ENCODE measurements at regions not wholly inside any gene's neighbourhood (a gene's known extent, or its start where the extent isn't known, plus 50 kb on each side); places are given as distances from the start of the nearest gene placed in this dataset.
A peak's percentile ranks its signal among the peaks of the same experiment; 100 is the strongest.
"Not testable (repeated sequence)": the region's sequence is repeated elsewhere in the genome, so short reads cannot be mapped to it uniquely, and the experiment has no call there.

DNA sequence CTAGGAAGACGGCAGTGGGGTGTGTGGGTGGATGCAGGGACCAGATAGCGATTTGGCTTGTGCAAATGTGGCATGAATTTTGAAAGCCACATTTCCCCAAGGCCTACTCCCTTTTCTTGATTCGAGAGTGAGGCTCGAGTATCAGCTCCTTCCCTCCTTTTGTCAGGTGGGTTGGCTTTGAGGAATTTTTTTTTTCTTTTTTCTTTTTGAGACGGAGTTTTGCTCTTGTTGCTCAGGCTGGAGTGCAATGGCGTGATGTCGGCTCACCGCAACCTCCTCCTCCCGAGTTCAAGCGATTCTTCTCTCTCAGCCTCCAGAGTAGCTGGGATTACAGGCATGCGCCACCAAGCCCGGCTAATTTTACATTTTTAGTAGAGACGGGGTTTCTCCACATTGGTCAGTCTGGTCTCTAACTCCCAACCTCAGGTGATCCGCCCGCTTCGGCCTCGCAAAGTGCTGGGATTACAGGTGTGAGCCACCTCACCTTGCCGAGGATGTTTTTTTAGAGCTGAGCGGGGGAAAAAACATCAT is 335.0 kb downstream of the SRGAP2C start:
- Histone ChIP-seq H3K27me3 (ENCODE audit: control insufficient read depth, insufficient read depth, low read length) (peaks cover 13% of the 10 kb centered on the region), H3K4me2 (ENCODE audit: low read length) (peak overlapping the region; percentile 88), H3K4me3 (ENCODE audit: low read length) (peak overlapping the region; percentile 75), H3K9ac (ENCODE audit: low read depth, low read length) (peak overlapping the region; percentile 50)
- H3K36me3 ChIP-seq (ENCODE audit: insufficient read depth, low read length); H3K4me1 ChIP-seq (ENCODE audit: control insufficient read depth, insufficient read depth, low read length); H3K9me3 ChIP-seq (replicated peaks; ENCODE audit: low read length): not testable (repeated sequence)

DNA sequence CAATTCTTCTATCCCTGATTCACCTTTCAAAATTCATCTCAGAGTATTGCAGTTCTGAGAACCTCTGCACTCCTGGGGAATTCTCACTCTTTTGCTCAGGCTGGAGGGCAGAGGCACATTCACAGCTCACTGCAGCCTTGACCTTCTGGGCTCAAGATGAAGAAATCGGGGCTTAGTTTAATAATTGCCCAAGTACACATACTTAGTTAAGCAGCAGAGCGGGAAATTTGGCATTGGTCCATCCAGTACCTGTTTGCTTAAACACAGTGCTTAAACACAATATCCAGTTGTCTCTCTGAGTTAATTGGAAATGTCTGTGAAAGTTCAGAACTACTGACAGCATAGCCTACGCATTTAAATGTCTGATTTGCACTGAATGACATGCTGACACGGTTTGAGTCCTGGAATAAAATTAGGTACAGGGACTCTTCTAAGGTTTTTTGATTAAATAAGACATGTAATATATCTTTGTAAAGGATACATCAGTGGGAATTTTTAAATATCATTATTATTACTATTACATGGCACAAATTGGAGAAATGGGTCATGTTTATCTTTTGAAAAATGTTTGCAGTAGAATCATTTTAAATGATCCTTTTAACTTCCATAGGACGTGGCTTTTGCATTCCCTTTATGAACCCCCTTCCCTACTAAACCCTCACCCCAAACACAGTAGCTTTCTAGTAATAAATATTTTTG is 337.4 kb downstream of the SRGAP2C start:
- H3K4me2 ChIP-seq (ENCODE audit: low read length): no peak overlapping the region
- no peaks in the 10 kb centered on the region for H3K9me3 ChIP-seq (replicated peaks; ENCODE audit: low read length)
- H3K4me3 ChIP-seq (ENCODE audit: low read length): no peak overlapping the region
- no peak overlapping the region for H3K9ac ChIP-seq (ENCODE audit: low read depth, low read length)
- no peaks in the 10 kb centered on the region for H3K36me3 ChIP-seq (ENCODE audit: insufficient read depth, low read length)
- H3K4me1 ChIP-seq (ENCODE audit: control insufficient read depth, insufficient read depth, low read length): no peaks in the 10 kb centered on the region
- H3K27me3 ChIP-seq (ENCODE audit: control insufficient read depth, insufficient read depth, low read length): peaks cover 13% of the 10 kb centered on the region

DNA sequence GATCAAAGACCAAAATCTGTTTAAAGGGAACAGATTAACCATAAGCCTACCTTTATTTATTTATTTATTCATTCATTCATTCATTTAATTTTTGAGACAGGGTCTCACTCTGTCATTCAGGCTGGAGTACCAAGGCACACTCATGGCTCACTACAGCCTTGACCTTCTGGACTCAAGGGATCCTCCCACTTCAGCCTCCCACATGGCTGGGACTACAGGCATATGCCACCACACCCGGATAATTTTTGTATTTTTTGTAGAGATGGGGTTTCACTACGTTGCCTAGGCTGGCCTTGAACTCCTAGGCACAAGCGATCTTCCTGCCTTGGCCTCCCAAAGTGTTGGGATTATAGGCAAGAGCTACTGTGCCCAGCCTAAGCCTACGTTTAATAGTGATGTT is 338.3 kb downstream of the SRGAP2C start:
- H3K27me3 ChIP-seq (ENCODE audit: control insufficient read depth, insufficient read depth, low read length); H3K4me3 ChIP-seq (ENCODE audit: low read length); H3K9ac ChIP-seq (ENCODE audit: low read depth, low read length); H3K4me2 ChIP-seq (ENCODE audit: low read length); H3K9me3 ChIP-seq (replicated peaks; ENCODE audit: low read length); H3K4me1 ChIP-seq (ENCODE audit: control insufficient read depth, insufficient read depth, low read length); H3K36me3 ChIP-seq (ENCODE audit: insufficient read depth, low read length): not testable (repeated sequence)

DNA sequence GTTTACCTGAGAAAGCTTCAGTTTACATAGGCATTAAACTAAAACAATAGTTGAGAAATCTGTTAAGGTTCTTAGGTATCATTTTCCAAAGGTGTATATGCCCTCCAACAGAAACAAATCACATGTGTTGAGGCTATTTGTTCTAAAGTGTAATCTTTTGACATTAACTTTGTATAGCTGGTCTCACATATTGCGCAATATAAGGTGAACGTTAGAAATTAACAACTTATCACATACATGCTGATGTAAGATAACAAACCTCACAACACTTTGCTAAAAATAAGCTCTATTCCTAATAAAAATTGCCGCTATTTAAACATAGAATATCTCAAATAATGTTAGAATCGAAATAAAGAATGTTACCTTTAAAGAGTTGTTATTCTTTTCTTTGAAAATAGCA is 340.6 kb downstream of the SRGAP2C start:
- no peaks in the 10 kb centered on the region for H3K36me3 ChIP-seq (ENCODE audit: insufficient read depth, low read length)
- H3K9ac ChIP-seq (ENCODE audit: low read depth, low read length): no peak overlapping the region
- peaks cover 9% of the 10 kb centered on the region for H3K4me1 ChIP-seq (ENCODE audit: control insufficient read depth, insufficient read depth, low read length)
- no peak overlapping the region for H3K4me3 ChIP-seq (ENCODE audit: low read length)
- no peaks in the 10 kb centered on the region for H3K27me3 ChIP-seq (ENCODE audit: control insufficient read depth, insufficient read depth, low read length)
- no peaks in the 10 kb centered on the region for H3K9me3 ChIP-seq (replicated peaks; ENCODE audit: low read length)
- H3K4me2 ChIP-seq (ENCODE audit: low read length): no peak overlapping the region

DNA sequence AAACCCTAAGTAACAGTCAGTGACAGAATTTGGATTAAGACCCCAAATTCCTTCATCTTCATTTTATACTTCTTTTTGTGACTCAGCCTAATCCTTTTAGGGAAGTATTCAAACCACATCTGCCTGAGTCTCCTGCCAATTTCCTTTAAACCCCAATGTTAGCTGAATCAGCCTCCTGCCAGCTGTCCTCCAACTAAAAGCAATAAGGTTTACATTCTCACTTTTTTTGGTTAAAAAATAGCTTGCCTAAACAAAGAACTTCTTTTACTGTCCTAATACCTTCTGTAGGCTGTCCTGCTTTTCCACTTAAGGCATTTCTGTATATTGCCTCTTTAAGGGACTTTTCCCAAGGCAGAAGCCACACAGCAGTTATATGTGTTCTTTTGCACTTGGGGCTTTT is 344.2 kb downstream of the SRGAP2C start:
- H3K4me2 ChIP-seq (ENCODE audit: low read length); H3K4me3 ChIP-seq (ENCODE audit: low read length); H3K9me3 ChIP-seq (replicated peaks; ENCODE audit: low read length); H3K4me1 ChIP-seq (ENCODE audit: control insufficient read depth, insufficient read depth, low read length); H3K9ac ChIP-seq (ENCODE audit: low read depth, low read length); H3K27me3 ChIP-seq (ENCODE audit: control insufficient read depth, insufficient read depth, low read length); H3K36me3 ChIP-seq (ENCODE audit: insufficient read depth, low read length): not testable (repeated sequence)

DNA sequence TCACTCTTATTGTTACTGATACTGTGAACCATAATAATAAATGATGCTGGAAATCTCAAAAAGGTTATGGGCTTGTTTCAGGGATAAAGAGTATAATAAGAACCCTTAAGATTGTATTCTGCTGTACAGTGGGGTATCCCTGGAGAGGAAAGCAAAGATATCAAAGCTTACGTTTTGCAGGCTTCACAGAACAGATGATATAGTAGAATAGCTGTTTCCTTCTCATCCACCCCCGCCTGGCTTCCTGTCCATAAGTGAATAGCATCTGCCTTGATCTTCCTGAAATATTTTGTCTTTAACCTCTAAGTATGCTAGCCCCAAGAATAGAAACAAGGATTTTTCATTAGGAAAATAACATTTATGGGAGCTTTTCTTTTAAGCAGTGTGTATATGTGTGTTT is 345.3 kb downstream of the SRGAP2C start:
- not testable (repeated sequence) for H3K4me2 ChIP-seq (ENCODE audit: low read length); H3K9me3 ChIP-seq (replicated peaks; ENCODE audit: low read length); H3K4me3 ChIP-seq (ENCODE audit: low read length); H3K9ac ChIP-seq (ENCODE audit: low read depth, low read length); H3K27me3 ChIP-seq (ENCODE audit: control insufficient read depth, insufficient read depth, low read length); H3K4me1 ChIP-seq (ENCODE audit: control insufficient read depth, insufficient read depth, low read length); H3K36me3 ChIP-seq (ENCODE audit: insufficient read depth, low read length)

DNA sequence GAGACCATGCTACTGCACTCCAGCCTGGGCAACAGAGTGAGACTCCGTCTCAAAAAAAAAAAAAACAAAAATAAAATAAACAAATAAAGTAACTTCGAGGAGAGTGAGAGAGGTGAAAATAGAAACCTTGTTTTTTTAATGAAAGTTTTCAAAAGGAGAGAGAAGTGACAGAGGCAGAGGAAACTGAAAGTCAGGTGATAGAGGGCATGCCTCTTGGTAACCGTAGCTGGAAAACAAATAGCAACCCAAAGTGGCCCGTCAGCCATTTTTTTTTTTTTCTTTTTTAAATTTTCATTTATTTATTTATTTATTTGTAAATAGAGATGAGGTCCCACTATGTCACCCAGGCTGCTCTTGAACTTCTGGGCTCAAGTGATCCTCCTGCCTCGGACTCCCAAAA is 347.0 kb downstream of the SRGAP2C start:
- H3K9ac ChIP-seq (ENCODE audit: low read depth, low read length); H3K27me3 ChIP-seq (ENCODE audit: control insufficient read depth, insufficient read depth, low read length); H3K4me1 ChIP-seq (ENCODE audit: control insufficient read depth, insufficient read depth, low read length); H3K36me3 ChIP-seq (ENCODE audit: insufficient read depth, low read length); H3K4me2 ChIP-seq (ENCODE audit: low read length); H3K9me3 ChIP-seq (replicated peaks; ENCODE audit: low read length); H3K4me3 ChIP-seq (ENCODE audit: low read length): not testable (repeated sequence)

DNA sequence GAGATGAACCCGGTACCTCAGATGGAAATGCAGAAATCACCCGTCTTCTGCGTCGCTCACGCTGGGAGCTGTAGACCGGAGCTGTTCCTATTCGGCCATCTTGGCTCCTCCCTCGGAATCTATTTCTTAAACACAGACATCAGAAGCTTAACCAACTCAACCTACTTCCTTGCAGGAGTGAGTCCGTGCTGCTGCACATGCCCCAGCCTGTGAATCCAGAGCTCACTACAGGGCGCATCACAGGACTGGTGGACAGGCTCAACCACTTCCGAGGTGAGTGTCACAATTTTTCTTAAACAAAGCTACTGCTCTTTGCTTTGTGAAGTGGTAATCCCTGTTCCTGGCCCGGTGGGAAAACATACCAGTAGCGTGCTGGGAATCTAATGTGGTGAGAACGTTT is 353.4 kb downstream of the SRGAP2C start:
- not testable (repeated sequence) for H3K9ac ChIP-seq (ENCODE audit: low read depth, low read length); H3K4me1 ChIP-seq (ENCODE audit: control insufficient read depth, insufficient read depth, low read length); H3K4me2 ChIP-seq (ENCODE audit: low read length); H3K36me3 ChIP-seq (ENCODE audit: insufficient read depth, low read length); H3K9me3 ChIP-seq (replicated peaks; ENCODE audit: low read length); H3K4me3 ChIP-seq (ENCODE audit: low read length); H3K27me3 ChIP-seq (ENCODE audit: control insufficient read depth, insufficient read depth, low read length)

DNA sequence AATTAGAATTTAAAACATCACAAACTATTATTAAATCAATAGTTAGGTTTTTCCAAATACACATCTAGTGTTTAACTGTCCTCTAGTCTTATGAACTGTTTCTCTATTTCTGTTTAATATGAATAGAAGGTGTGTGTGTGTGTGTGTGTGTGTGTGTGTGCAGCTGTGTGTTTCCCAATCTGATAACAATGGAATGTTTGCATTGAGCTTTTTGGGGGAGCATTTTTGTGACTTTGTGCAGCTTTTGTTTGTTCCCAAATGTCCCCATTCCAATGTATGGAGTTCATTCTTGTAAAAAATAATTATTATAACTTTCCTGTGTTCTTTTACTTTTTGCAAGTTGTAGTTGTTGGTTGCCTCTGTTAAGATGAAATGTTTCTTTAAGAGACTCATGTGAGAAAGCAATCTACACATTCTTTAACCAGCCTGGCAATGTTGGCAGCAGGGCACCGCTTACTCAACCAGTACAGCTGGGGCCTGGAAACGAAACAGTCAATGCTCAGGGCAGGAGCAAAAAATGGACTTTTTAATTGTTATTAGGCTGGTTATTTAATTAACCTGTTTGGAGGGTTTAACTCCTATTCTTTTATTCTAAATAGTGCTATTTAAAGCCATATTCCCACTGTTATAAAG is 354.3 kb downstream of the SRGAP2C start:
- Histone ChIP-seq H3K4me2 (ENCODE audit: low read length) (no peak overlapping the region), H3K9me3 (replicated peaks; ENCODE audit: low read length) (no peaks in the 10 kb centered on the region), H3K4me3 (ENCODE audit: low read length) (no peak overlapping the region), H3K36me3 (ENCODE audit: insufficient read depth, low read length) (no peaks in the 10 kb centered on the region), H3K9ac (ENCODE audit: low read depth, low read length) (no peak overlapping the region), H3K4me1 (ENCODE audit: control insufficient read depth, insufficient read depth, low read length) (peaks cover 8% of the 10 kb centered on the region), H3K27me3 (ENCODE audit: control insufficient read depth, insufficient read depth, low read length) (no peaks in the 10 kb centered on the region)

DNA sequence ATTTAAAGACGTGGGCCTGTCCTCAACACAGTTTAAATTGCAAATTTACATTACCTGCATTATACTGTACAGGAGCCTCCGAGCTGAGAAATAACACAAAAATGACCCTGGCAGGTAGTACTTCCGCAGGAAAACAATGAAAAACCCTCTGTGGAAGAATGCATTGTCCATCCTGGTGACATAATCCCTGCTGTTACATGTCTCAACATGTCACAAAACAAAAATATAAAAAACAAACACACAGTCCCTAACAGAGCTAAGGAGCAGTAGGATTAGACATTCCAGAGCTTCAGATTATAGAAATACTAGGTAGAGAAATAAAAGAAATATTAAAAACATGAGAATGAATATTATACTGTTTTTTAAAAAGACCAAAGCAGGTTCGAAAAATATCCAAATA is 359.2 kb downstream of the SRGAP2C start:
- H3K4me3 ChIP-seq (ENCODE audit: low read length); H3K27me3 ChIP-seq (ENCODE audit: control insufficient read depth, insufficient read depth, low read length); H3K36me3 ChIP-seq (ENCODE audit: insufficient read depth, low read length); H3K4me2 ChIP-seq (ENCODE audit: low read length); H3K9me3 ChIP-seq (replicated peaks; ENCODE audit: low read length); H3K4me1 ChIP-seq (ENCODE audit: control insufficient read depth, insufficient read depth, low read length); H3K9ac ChIP-seq (ENCODE audit: low read depth, low read length): not testable (repeated sequence)

DNA sequence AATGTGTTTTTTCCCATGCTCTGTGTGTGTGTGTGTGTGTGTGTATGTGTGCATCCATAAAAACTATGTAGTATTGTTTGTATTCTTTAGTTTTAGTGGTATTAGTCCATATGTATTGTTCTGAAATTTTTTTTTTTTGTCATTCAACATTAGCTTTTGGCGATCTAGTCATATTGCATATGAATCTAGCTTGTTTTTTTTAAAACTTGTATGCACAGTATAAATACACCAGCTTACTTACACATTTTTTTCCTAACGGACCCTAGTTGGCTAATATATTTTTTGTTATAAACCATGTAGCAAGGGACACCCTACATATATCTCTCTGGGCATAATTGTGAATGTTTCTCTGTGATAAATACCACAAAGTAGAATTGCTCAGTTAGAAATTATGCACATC is 359.7 kb downstream of the SRGAP2C start:
- no peaks in the 10 kb centered on the region for H3K9me3 ChIP-seq (replicated peaks; ENCODE audit: low read length)
- H3K4me2 ChIP-seq (ENCODE audit: low read length): no peak overlapping the region
- H3K9ac ChIP-seq (ENCODE audit: low read depth, low read length): no peak overlapping the region
- H3K36me3 ChIP-seq (ENCODE audit: insufficient read depth, low read length): no peaks in the 10 kb centered on the region
- H3K4me1 ChIP-seq (ENCODE audit: control insufficient read depth, insufficient read depth, low read length): peaks cover 1% of the 10 kb centered on the region
- H3K4me3 ChIP-seq (ENCODE audit: low read length): no peak overlapping the region
- no peaks in the 10 kb centered on the region for H3K27me3 ChIP-seq (ENCODE audit: control insufficient read depth, insufficient read depth, low read length)

DNA sequence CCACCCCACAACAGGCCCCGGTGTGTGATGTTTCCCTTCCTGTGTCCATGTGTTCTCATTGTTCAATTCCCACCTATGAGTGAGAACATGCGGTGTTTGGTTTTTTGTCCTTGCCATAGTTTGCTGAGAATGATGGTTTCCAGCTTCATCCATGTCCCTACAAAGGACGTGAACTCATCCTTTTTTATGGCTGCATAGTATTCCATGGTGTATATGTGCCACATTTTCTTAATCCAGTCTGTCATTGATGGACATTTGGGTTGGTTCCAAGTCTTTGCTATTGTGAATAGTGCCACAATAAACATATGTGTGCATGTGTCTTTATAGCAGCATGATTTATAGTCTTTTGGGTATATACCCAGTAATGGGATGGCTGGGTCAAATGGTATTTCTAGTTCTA is 361.1 kb downstream of the SRGAP2C start:
- not testable (repeated sequence) for H3K9me3 ChIP-seq (replicated peaks; ENCODE audit: low read length); H3K27me3 ChIP-seq (ENCODE audit: control insufficient read depth, insufficient read depth, low read length); H3K9ac ChIP-seq (ENCODE audit: low read depth, low read length); H3K4me3 ChIP-seq (ENCODE audit: low read length); H3K4me2 ChIP-seq (ENCODE audit: low read length); H3K4me1 ChIP-seq (ENCODE audit: control insufficient read depth, insufficient read depth, low read length); H3K36me3 ChIP-seq (ENCODE audit: insufficient read depth, low read length)

Data from skeletal muscle satellite cell (primary cell).